Mucosa of rectum (tissue), 2 donors: ENCODE measurements at regions not wholly inside any gene's neighbourhood (a gene's known extent, or its start where the extent isn't known, plus 50 kb on each side); places are given as distances from the start of the nearest gene placed in this dataset.

Experiments used
- H3K27ac ChIP-seq, 2 donors: one replicate each; pipeline ENCODE4 v1.7.0; 2013; ENCODE audit warnings: inconsistent platforms in 2 of 2, low read depth in 2 of 2, low read length in 2 of 2
- H3K27me3 ChIP-seq, 2 donors: one replicate each; pipeline ENCODE4 v1.7.0; 2013; ENCODE audit warnings: low read length in 2 of 2; ENCODE audit not compliant: control insufficient read depth in 2 of 2, insufficient read depth in 2 of 2
- H3K36me3 ChIP-seq, 2 donors: one replicate each; pipeline ENCODE4 v1.7.0; 2013; ENCODE audit warnings: low read length in 2 of 2; ENCODE audit not compliant: control insufficient read depth in 2 of 2, insufficient read depth in 2 of 2
- H3K4me1 ChIP-seq, 2 donors: one replicate each; pipeline ENCODE4 v1.7.0; 2013; ENCODE audit warnings: low read length in 2 of 2, mild to moderate bottlenecking in 1 of 2; ENCODE audit not compliant: control insufficient read depth in 2 of 2, insufficient read depth in 2 of 2
- H3K4me3 ChIP-seq, 2 donors: one replicate each; pipeline ENCODE4 v1.7.0; 2013; ENCODE audit warnings: low read length in 2 of 2
- H3K9ac ChIP-seq, 2 donors: one replicate each; pipeline ENCODE4 v1.7.0; 2013; ENCODE audit warnings: low read length in 2 of 2, low read depth in 1 of 2, mild to moderate bottlenecking in 1 of 2
- H3K9me3 ChIP-seq, 2 donors: one replicate each; pipeline ENCODE4 v1.7.0; 2013; ENCODE audit warnings: low read length in 2 of 2; ENCODE audit not compliant: control insufficient read depth in 2 of 2
- donor health status: healthy.
- donor health status: Normal muscosa, but diverticular disease.

DNA sequence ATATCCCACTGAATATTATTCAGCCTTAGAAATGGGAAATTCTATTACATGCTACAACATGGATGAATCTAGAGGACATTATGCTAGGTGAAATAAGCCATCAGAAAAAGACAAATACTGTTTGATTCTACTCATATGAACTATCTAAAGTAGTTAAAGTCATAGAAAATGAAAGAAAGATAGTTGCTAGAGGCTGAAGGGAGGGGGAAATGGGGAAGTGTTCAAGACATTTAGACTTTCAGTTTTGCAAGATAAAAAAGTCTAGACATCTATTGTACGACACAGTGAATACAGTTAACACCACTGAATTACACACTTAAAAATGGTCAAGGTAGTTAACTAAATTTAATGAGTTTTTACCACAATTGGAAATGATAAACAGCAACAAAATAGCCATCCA is 835.9 kb upstream of the CHAC2 start:
- no peak overlapping the region for H3K4me3 ChIP-seq

DNA sequence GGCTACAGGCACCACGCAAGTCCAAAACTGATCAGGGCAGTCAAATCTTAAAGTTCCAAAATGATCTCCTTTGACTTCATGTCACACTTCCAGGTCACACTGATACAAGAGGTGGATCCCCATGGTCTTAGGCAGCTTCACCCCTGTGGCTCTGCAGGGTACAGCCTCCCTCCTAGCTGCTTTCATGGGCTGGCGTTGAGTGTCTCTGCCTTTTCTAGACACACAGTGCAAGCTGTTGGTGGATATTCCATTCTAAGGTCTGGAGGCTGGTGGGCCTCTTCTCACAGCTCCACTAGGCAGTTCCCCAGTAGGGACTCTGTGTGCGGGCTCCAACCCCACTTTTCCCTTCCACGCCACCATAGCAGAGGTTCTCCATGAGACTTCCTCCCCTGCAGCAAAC is 838.2 kb upstream of the CHAC2 start:
- Histone ChIP-seq H3K27ac (no peak overlapping the region), H3K4me1 (no peaks in the 10 kb centered on the region), H3K4me3 (no peak overlapping the region), H3K27me3 (no peaks in the 10 kb centered on the region), H3K9ac (no peak overlapping the region), H3K9me3 (no peaks in the 10 kb centered on the region), H3K36me3 (no peaks in the 10 kb centered on the region)

More for the DNA sequence above, 835.9 kb upstream of the CHAC2 start:
- Histone ChIP-seq H3K36me3 (no peaks in the 10 kb centered on the region), H3K27me3 (no peaks in the 10 kb centered on the region), H3K9ac (no peak overlapping the region), H3K4me1 (no peaks in the 10 kb centered on the region), H3K9me3 (no peaks in the 10 kb centered on the region), H3K27ac (no peak overlapping the region)

DNA sequence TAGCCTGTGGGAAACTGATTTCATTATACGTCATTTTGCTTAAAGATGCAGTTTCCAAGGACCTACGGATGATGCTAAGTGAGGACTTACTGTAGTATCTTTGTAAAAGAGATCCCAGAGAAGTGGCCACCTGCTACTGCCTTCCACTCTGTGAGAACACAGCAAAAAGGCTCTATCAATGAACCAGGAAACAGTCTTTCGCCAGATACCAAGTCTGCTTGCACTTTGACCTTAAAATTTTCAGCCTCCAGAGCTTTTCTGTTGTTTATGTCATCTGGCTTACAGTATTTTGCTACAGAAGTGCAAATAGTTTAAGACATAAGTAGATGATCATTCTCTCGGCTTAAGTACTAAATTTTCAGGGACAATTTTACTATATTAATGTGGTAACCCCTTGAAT is 847.9 kb upstream of the CHAC2 start:
- Histone ChIP-seq H3K9ac (no peak overlapping the region), H3K27ac (no peak overlapping the region), H3K4me1 (no peaks in the 10 kb centered on the region), H3K27me3 (no peaks in the 10 kb centered on the region), H3K36me3 (no peaks in the 10 kb centered on the region), H3K4me3 (no peak overlapping the region), H3K9me3 (no peaks in the 10 kb centered on the region)

DNA sequence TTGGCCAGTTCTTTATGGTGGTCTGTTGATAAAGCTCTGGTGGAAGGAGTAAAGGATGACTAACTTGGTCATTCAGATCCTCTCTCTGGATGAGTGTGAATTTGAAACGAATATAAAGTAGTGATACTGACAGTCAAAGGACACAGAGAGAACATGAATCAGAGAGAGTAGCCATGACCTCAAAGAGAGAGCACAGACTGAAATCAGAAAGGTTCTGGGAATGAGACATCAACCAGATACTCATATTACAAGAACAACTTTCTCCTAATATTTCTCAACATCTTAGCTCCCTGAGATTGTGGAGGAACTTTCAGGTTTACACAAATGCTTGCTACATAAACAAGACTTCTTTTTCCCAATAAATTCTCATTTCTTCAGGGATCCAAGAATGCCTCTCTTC is 849.1 kb upstream of the CHAC2 start:
- H3K4me1 ChIP-seq = no peaks in the 10 kb centered on the region
- H3K36me3 ChIP-seq = no peaks in the 10 kb centered on the region
- H3K9ac ChIP-seq = no peak overlapping the region
- no peak overlapping the region for H3K27ac ChIP-seq
- H3K27me3 ChIP-seq = no peaks in the 10 kb centered on the region
- H3K9me3 ChIP-seq = no peaks in the 10 kb centered on the region
- H3K4me3 ChIP-seq = no peak overlapping the region

DNA sequence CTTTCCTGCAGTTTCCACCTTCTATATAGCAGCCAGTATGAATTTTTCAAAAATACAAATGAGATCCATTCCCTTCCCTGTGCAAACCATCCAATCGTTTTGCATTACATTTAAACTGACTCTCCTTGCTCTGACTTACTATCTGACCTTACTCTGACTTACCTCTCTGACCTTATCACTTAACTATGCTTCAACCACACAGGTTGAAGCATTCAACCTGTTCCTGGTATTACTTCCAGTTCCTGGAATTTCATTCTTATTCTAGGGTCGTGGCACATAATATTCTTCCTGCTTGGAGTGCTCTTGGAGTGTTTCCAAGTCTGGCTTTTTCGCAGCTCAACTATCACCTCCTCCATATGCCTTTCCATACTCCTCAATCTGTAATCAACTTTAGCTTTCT is 850.6 kb upstream of the CHAC2 start:
- no peak overlapping the region for H3K27ac ChIP-seq
- no peaks in the 10 kb centered on the region for H3K9me3 ChIP-seq
- H3K36me3 ChIP-seq = no peaks in the 10 kb centered on the region
- H3K4me1 ChIP-seq = no peaks in the 10 kb centered on the region
- no peak overlapping the region for H3K4me3 ChIP-seq
- H3K9ac ChIP-seq = no peak overlapping the region
- H3K27me3 ChIP-seq = no peaks in the 10 kb centered on the region

DNA sequence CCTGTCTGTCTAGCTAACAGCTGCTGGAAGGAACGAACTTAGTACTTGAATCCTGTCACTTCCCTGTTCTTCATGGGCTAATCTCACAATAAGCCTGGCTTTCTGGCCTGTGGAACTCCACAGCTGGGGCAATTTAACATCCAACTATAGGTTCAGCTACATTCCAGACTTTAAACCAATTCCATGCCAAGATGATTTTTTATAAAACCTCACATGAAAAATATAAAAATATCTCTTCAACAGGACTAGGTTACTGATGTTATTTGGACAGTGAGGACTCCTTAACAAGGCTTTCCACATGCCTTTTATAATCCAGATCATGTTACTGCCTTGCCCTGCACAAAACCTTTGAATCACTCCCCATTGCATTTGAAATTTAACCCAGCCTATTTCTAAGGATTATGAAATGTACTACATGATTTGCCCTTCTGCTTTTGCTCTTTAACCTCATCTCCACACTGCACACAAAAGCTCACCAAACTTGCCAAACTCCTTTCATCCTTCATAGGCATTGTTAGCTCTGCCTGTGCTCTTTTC is 863.2 kb upstream of the CHAC2 start:
- no peak overlapping the region for H3K27ac ChIP-seq
- H3K27me3 ChIP-seq = no peaks in the 10 kb centered on the region
- no peaks in the 10 kb centered on the region for H3K4me1 ChIP-seq
- H3K36me3 ChIP-seq = no peaks in the 10 kb centered on the region
- no peak overlapping the region for H3K4me3 ChIP-seq
- H3K9me3 ChIP-seq = no peaks in the 10 kb centered on the region
- H3K9ac ChIP-seq = no peak overlapping the region

DNA sequence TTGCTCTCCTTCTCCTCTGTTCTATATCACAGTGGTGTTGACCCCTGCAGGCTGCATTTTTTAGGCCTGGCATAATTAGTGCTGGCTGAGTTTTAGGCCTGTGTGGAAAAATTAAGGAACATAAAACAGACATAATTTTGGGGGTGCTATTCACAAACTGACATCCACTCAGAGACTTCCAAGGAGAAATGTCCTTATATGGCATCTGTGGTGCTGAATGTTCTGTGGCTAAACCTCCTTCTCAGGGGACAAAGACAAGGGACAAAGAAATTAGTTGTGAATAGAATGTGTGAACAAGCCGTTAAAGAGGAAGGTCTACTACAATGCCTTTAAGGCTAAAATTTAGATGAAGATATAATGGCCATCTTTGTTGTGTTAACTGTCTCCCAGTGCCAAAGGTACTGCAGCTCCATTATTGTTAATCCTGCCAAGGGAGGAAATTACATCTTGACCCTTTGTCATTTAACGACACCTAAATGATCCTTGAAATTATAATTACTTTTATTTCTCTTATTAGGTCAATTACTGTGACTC is 870.0 kb upstream of the CHAC2 start:
- Histone ChIP-seq H3K9me3 (no peaks in the 10 kb centered on the region), H3K9ac (no peak overlapping the region), H3K4me1 (no peaks in the 10 kb centered on the region), H3K27ac (no peak overlapping the region), H3K4me3 (no peak overlapping the region), H3K27me3 (no peaks in the 10 kb centered on the region), H3K36me3 (no peaks in the 10 kb centered on the region)

DNA sequence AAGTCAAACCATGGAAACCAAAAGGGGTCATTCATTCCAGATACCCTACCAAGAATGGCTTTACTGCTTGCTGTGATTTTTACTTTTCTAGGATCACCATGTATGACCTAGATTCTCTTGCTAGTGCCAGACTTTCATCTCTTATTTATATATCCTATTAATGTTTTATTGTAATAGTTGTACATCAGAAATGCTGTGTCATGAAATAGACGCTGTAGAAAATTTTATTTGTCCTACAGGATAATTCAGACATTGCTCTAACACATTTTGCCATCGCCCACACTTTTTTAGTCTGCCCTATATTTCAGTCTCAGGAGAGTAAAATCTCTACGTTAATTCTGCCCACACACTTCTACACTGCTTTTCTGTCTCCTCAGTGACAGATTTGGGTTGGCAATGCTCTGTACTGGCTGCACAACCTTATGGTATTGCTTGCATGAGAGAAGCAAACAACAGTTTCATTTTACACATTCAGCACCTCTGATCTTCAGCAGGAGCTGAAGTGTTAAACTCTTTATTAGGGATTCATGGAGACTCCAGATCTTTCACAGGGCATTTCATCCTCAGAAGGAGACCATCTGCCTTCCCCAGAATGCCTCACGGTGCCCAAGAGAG is 871.8 kb upstream of the CHAC2 start:
- no peak overlapping the region for H3K4me3 ChIP-seq
- no peak overlapping the region for H3K27ac ChIP-seq
- no peaks in the 10 kb centered on the region for H3K4me1 ChIP-seq
- H3K9me3 ChIP-seq = no peaks in the 10 kb centered on the region
- no peaks in the 10 kb centered on the region for H3K27me3 ChIP-seq
- H3K9ac ChIP-seq = no peak overlapping the region
- no peaks in the 10 kb centered on the region for H3K36me3 ChIP-seq

DNA sequence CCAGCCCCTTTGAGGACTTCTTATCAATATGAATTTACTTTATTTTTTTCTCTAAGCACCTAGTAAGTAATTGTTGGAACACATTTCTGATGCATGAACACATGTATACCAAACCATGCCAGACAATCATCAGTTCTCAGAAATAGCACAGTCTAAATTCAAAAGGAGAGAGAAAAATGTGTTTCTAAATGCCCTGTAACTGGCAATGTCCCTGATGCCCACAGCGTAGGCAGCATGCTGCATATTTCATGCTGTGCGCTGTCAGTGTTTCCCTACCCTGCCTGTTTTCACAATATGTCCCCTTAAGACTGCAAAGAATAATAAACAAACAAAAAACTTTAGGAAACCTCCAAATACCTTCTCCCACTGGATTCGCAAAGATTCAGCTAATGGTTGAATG is 881.0 kb upstream of the CHAC2 start:
- Histone ChIP-seq H3K27ac (no peak overlapping the region), H3K36me3 (no peaks in the 10 kb centered on the region)

DNA sequence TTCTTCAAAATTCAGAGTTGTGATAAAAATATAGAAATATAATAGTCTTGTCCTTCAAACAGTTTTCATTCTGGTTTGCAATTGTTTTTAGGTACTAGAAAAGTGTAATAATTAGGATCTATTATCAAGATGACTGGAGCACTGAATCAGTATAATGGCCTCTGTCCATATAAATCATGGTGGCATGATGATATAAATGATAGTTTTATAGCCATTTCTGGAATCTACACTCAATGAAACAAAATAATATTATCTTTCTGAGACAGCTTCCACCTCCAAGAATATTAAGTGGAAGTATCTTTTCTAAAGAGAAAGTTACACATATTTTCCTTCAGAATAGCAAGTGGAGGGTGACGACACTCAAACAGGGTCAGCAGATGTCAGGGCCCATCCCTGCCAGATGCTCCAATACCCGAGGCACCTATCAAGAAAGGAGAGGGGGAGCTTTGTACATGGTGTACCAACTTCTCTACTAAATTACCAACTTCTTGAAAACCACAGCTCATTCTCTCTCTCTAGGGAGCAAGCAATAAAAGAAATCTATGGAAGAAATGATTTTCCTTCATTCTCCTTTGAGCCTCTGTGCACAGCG is 882.7 kb upstream of the CHAC2 start:
- no peaks in the 10 kb centered on the region for H3K9me3 ChIP-seq
- no peak overlapping the region for H3K27ac ChIP-seq
- no peaks in the 10 kb centered on the region for H3K4me1 ChIP-seq

More for the DNA sequence above, 881.0 kb upstream of the CHAC2 start:
- no peaks in the 10 kb centered on the region for H3K4me1 ChIP-seq
- H3K4me3 ChIP-seq = no peak overlapping the region
- H3K27me3 ChIP-seq = no peaks in the 10 kb centered on the region
- H3K9ac ChIP-seq = no peak overlapping the region
- H3K9me3 ChIP-seq = no peaks in the 10 kb centered on the region

More for the DNA sequence above, 882.7 kb upstream of the CHAC2 start:
- H3K9ac ChIP-seq = no peak overlapping the region
- H3K36me3 ChIP-seq = no peaks in the 10 kb centered on the region
- H3K4me3 ChIP-seq = no peak overlapping the region
- H3K27me3 ChIP-seq = no peaks in the 10 kb centered on the region
